ENCODE measurements at regions not wholly inside any gene's neighbourhood (a gene's known extent, or its start where the extent isn't known, plus 50 kb on each side); places are given as distances from the start of the nearest gene placed in this dataset.

GRCh38 chr6:1496836-1497760 is 107.7 kb downstream of the FOXF2 start:
- DNase-seq = no peak
- TF ChIP-seq CTCF (IDR thresholded peaks at IDR 0.05) = no peak
- Histone ChIP-seq H3K27ac (no peak overlapping the region), H3K27me3 (no peaks in the 10 kb centered on the region), H3K9me3 (peaks cover 0 to 2% of the 10 kb centered on the region in 2 donors), H3K4me1 (no peaks in the 10 kb centered on the region), H3K36me3 (no peaks in the 10 kb centered on the region), H3K4me3 (no peak overlapping the region)
- no peak for ATAC-seq
- intact Hi-C loops (cut with DNase I) = no loop called here

GRCh38 chr6:1497761-1498105 is 108.4 kb downstream of the FOXF2 start:
- Histone ChIP-seq H3K4me1 (no peaks in the 10 kb centered on the region), H3K36me3 (no peaks in the 10 kb centered on the region), H3K27me3 (no peaks in the 10 kb centered on the region), H3K27ac (no peak overlapping the region), H3K4me3 (no peak overlapping the region), H3K9me3 (peaks cover 0 to 2% of the 10 kb centered on the region in 2 donors)
- no peak for DNase-seq
- intact Hi-C loops (cut with DNase I) = no loop called here
- no peak for TF ChIP-seq CTCF (IDR thresholded peaks at IDR 0.05)
- ATAC-seq = no peak

- no peak for TF ChIP-seq CTCF (IDR thresholded peaks at IDR 0.05)
- DNase-seq (peak in 1 of 4 donors; percentile 64), ATAC-seq (no peak)
- H3K9me3 ChIP-seq = peaks cover 0 to 2% of the 10 kb centered on the region in 2 donors
- intact Hi-C loops (cut with DNase I) = no loop called here
- H3K4me1 ChIP-seq = no peaks in the 10 kb centered on the region
- H3K27me3 ChIP-seq = no peaks in the 10 kb centered on the region
- H3K36me3 ChIP-seq = no peaks in the 10 kb centered on the region
- no peak overlapping the region for H3K4me3 ChIP-seq
- no peak overlapping the region for H3K27ac ChIP-seq
Measured at GRCh38 chr6:1498491-1499113, 109.2 kb downstream of the FOXF2 start.

- Histone ChIP-seq H3K36me3 (no peaks in the 10 kb centered on the region), H3K4me3 (no peak overlapping the region), H3K4me1 (no peaks in the 10 kb centered on the region), H3K27me3 (no peaks in the 10 kb centered on the region), H3K9me3 (peaks cover 0 to 2% of the 10 kb centered on the region in 2 donors), H3K27ac (no peak overlapping the region)
- TF ChIP-seq CTCF (IDR thresholded peaks at IDR 0.05) = no peak
- intact Hi-C loops (cut with DNase I) = no loop called here
- ATAC-seq (no peak), DNase-seq (no peak)
Measured at GRCh38 chr6:1499777-1500176, 109.9 kb upstream of the FOXC1 start.

GRCh38 chr6:1500913-1501312 is 108.8 kb upstream of the FOXC1 start:
- H3K9me3 ChIP-seq = no peaks in the 10 kb centered on the region
- H3K27ac ChIP-seq = no peak overlapping the region
- no peak for TF ChIP-seq CTCF (IDR thresholded peaks at IDR 0.05)
- no peak for ATAC-seq
- no peak overlapping the region for H3K4me3 ChIP-seq
- DNase-seq = no peak
- H3K27me3 ChIP-seq = peaks cover 0 to 5% of the 10 kb centered on the region in 2 donors
- no peaks in the 10 kb centered on the region for H3K4me1 ChIP-seq
- H3K36me3 ChIP-seq = no peaks in the 10 kb centered on the region
- intact Hi-C loops (cut with DNase I) = no loop called here

Data from left lung (tissue), 4 donors.